H1 (cell line): ENCODE measurements at regions not wholly inside any gene's neighbourhood (a gene's known extent, or its start where the extent isn't known, plus 50 kb on each side); places are given as distances from the start of the nearest gene placed in this dataset.

Experiments used
- CTCF ChIA-PET: fragments of 300-600 bp; sonication (Branson Sonifier 250); formaldehyde crosslinking; loops from one replicate; lab custom pipeline; 2021; ENCODE audit not compliant: partially characterized antibody; lab: Charles Lee
- POLR2A ChIA-PET: fragments of 300-600 bp; sonication (Branson Sonifier 250); formaldehyde crosslinking; loops from one replicate; lab custom pipeline; 2021; ENCODE audit warnings: inconsistent platforms; ENCODE audit not compliant: partially characterized antibody; lab: Charles Lee
- DNase-seq, 2 experiments: peaks; one replicate each; pipeline versions ENCODE4 v3.0.0 to v3.0.0-alpha.2; 2010 to 2022; ENCODE audit warnings: low spot score in 2 of 2, low read depth in 1 of 2, mixed read lengths in 1 of 2
- FAIRE-seq: peaks from 2 replicates; lab custom pipeline; 2011; peaks lifted over from hg19 to GRCh38; lab: Jason Lieb, UNC
- H2AFZ ChIP-seq: 2 replicates; pipeline ENCODE4 v1.8.1; 2012; ENCODE audit warnings: low read length, inconsistent platforms
- H2AK5ac ChIP-seq: 2 replicates; pipeline ENCODE4 v1.6.1; 2013; ENCODE audit warnings: low read depth, low read length
- H2BK120ac ChIP-seq: replicated peaks from 2 replicates; pipeline ENCODE3; 2013; ENCODE audit warnings: low read depth, low read length, inconsistent platforms
- H2BK12ac ChIP-seq: 2 replicates; pipeline ENCODE4 v1.6.1; 2013; ENCODE audit warnings: low read depth, low read length
- H2BK15ac ChIP-seq: 2 replicates; pipeline ENCODE4 v1.6.1; 2013; ENCODE audit warnings: low read length
- H2BK20ac ChIP-seq: 2 replicates; pipeline ENCODE4 v1.6.1; 2013; ENCODE audit warnings: low read length
- H2BK5ac ChIP-seq: 2 replicates; pipeline ENCODE4 v1.6.1; 2013; ENCODE audit warnings: low read depth, low read length
- H3K14ac ChIP-seq: 2 replicates; pipeline ENCODE4 v1.6.1; 2013; ENCODE audit warnings: inconsistent platforms; ENCODE audit not compliant: insufficient read length
- H3K18ac ChIP-seq: 2 replicates; pipeline ENCODE4 v1.6.1; 2013; ENCODE audit warnings: low read length; ENCODE audit errors: extremely low read depth
- H3K23ac ChIP-seq: 2 replicates; pipeline ENCODE4 v1.6.1; 2013; ENCODE audit warnings: inconsistent platforms; ENCODE audit not compliant: insufficient read length
- H3K23me2 ChIP-seq: 2 replicates; pipeline ENCODE4 v1.6.1; 2013; ENCODE audit warnings: low read depth, low read length
- H3K27ac ChIP-seq: 2 replicates; pipeline ENCODE4 v1.6.1; 2011; ENCODE audit warnings: low read depth, low read length, inconsistent platforms
- H3K27me3 ChIP-seq, 4 experiments: replicated peaks in 1 of 4; 1 replicate in 1 of 4; 2 replicates in 3 of 4; pipeline versions ENCODE4 v1.6.1 to v1.8.1; 2011 to 2013; ENCODE audit warnings: low read length in 3 of 4, mild to moderate bottlenecking in 3 of 4, inconsistent platforms in 2 of 4, mixed read lengths in 2 of 4, moderate library complexity in 1 of 4; ENCODE audit not compliant: control insufficient read depth in 3 of 4, insufficient read depth in 3 of 4; ENCODE audit errors: extremely low read depth in 1 of 4
- H3K36me3 ChIP-seq, 4 experiments: 2 replicates each; pipeline versions ENCODE4 v1.6.1 to v1.8.1; 2011 to 2013; ENCODE audit warnings: mild to moderate bottlenecking in 4 of 4, low read length in 3 of 4, moderate library complexity in 2 of 4, control low read depth in 1 of 4, inconsistent platforms in 1 of 4; ENCODE audit not compliant: insufficient read depth in 4 of 4, control insufficient read depth in 2 of 4
- H3K4ac ChIP-seq: replicated peaks from 2 replicates; pipeline ENCODE3; 2013; ENCODE audit warnings: low read length, low read depth, mixed read lengths, inconsistent platforms; ENCODE audit not compliant: insufficient read length
- H3K4me1 ChIP-seq, 4 experiments: replicated peaks in 1 of 4; 1 replicate in 1 of 4; 2 replicates in 3 of 4; pipeline versions ENCODE4 v1.6.1 to v1.8.1; 2011 to 2013; ENCODE audit warnings: low read length in 3 of 4, inconsistent platforms in 2 of 4, mixed read lengths in 1 of 4; ENCODE audit not compliant: insufficient read depth in 4 of 4, control insufficient read depth in 3 of 4
- H3K4me2 ChIP-seq, 2 experiments: 2 replicates each; pipeline versions ENCODE4 v1.6.1 to v1.8.1; 2011 to 2013; ENCODE audit warnings: low read depth in 2 of 2, low read length in 2 of 2, control low read depth in 1 of 2, inconsistent platforms in 1 of 2, mild to moderate bottlenecking in 1 of 2; ENCODE audit not compliant: insufficient read depth in 1 of 2
- H3K4me3 ChIP-seq, 4 experiments: fragments of 200-600, 300-600 bp in 1 of 4; sonication (generic), shearing (Covaris generic), sonication (Bioruptor Twin) in 1 of 4; 2 replicates each; pipeline versions ENCODE4 v1.5.1 to v1.8.1; 2011 to 2016; ENCODE audit warnings: low read length in 4 of 4, low read depth in 3 of 4, control low read depth in 2 of 4, inconsistent platforms in 2 of 4, mild to moderate bottlenecking in 2 of 4, mixed read lengths in 1 of 4, moderate library complexity in 1 of 4; ENCODE audit not compliant: insufficient read depth in 2 of 4; ENCODE audit errors: extremely low read depth in 1 of 4
- H3K56ac ChIP-seq: replicated peaks from 2 replicates; pipeline ENCODE3; 2013; ENCODE audit warnings: low read depth, mild to moderate bottlenecking, mixed read lengths, low read length, inconsistent platforms; ENCODE audit not compliant: insufficient read length
- H3K79me1 ChIP-seq: 2 replicates; pipeline ENCODE4 v1.6.1; 2013; ENCODE audit warnings: low read depth, low read length, control low read depth
- H3K79me2 ChIP-seq, 2 experiments: 2 replicates each; pipeline versions ENCODE4 v1.6.1 to v1.8.1; 2012 to 2013; ENCODE audit warnings: low read length in 2 of 2, mild to moderate bottlenecking in 2 of 2, inconsistent platforms in 1 of 2; ENCODE audit not compliant: insufficient read depth in 2 of 2, control insufficient read depth in 1 of 2
- H3K9ac ChIP-seq, 4 experiments: replicated peaks in 1 of 4; 1 replicate in 1 of 4; 2 replicates in 3 of 4; pipeline versions ENCODE4 v1.6.1 to v1.8.1; 2011 to 2013; ENCODE audit warnings: low read depth in 3 of 4, low read length in 3 of 4, control low read depth in 2 of 4, mild to moderate bottlenecking in 2 of 4, moderate library complexity in 2 of 4, inconsistent platforms in 1 of 4; ENCODE audit errors: extremely low read depth in 1 of 4
- H3K9me3 ChIP-seq, 2 experiments: 2 replicates each; pipeline versions ENCODE4 v1.6.1 to v1.8.1; 2012 to 2013; ENCODE audit warnings: mild to moderate bottlenecking in 2 of 2, moderate library complexity in 2 of 2, control low read depth in 1 of 2, inconsistent platforms in 1 of 2, low read depth in 1 of 2, low read length in 1 of 2, mixed read lengths in 1 of 2; ENCODE audit not compliant: insufficient read depth in 2 of 2
- H4K20me1 ChIP-seq, 2 experiments: replicated peaks in 1 of 2; 2 replicates each; pipeline versions ENCODE3 to v1.8.1; 2011 to 2013; ENCODE audit warnings: inconsistent platforms in 2 of 2, low read length in 2 of 2, mild to moderate bottlenecking in 1 of 2; ENCODE audit not compliant: insufficient read depth in 2 of 2, control insufficient read depth in 1 of 2
- H4K5ac ChIP-seq: 2 replicates; pipeline ENCODE4 v1.6.1; 2013; ENCODE audit warnings: low read length, low read depth, mixed read lengths, inconsistent platforms; ENCODE audit not compliant: insufficient read length
- H4K8ac ChIP-seq: 2 replicates; pipeline ENCODE4 v1.8.0; 2013; ENCODE audit warnings: mild to moderate bottlenecking, moderate library complexity, low read length, inconsistent platforms; ENCODE audit not compliant: insufficient read depth; ENCODE audit errors: extremely low read depth
- H4K91ac ChIP-seq: replicated peaks from 2 replicates; pipeline ENCODE3; 2013; ENCODE audit warnings: low read length, mixed read lengths, inconsistent platforms; ENCODE audit not compliant: insufficient read length
- CHD1 ChIP-seq: IDR thresholded peaks from 2 replicates; pipeline ENCODE4 v1.6.1; 2012; ENCODE audit warnings: low read depth, low read length, improper control_type of control experiment
- EP300 ChIP-seq, 2 experiments: IDR thresholded peaks; 1 replicate in 1 of 2; 2 replicates in 1 of 2; pipeline ENCODE4 v1.6.1; 2011 to 2012; ENCODE audit warnings: low read depth in 2 of 2, low read length in 2 of 2, mild to moderate bottlenecking in 2 of 2, borderline replicate concordance in 1 of 2, inconsistent platforms in 1 of 2, moderate library complexity in 1 of 2
- JUN ChIP-seq: IDR thresholded peaks from 2 replicates; pipeline ENCODE4 v1.6.1; 2011; ENCODE audit warnings: low read depth, mild to moderate bottlenecking, improper control_type of control experiment, low read length
- JUND ChIP-seq: IDR thresholded peaks from 2 replicates; pipeline ENCODE4 v1.6.1; 2011; ENCODE audit warnings: mild to moderate bottlenecking, improper control_type of control experiment, low read length
- KDM1A ChIP-seq: fragments of 200-600, 300-600 bp; sonication (generic); IDR thresholded peaks from 2 replicates; pipeline ENCODE4 v1.7.1; 2016; ENCODE audit warnings: mild to moderate bottlenecking, low read length, borderline replicate concordance
- NRF1 ChIP-seq: IDR thresholded peaks from 2 replicates; pipeline ENCODE4 v1.6.1; 2011; ENCODE audit warnings: mild to moderate bottlenecking, low read depth, low read length, improper control_type of control experiment
- POU5F1 ChIP-seq: IDR thresholded peaks from 2 replicates; pipeline ENCODE4 v1.6.1; 2011; ENCODE audit warnings: low read depth, mild to moderate bottlenecking, low read length, moderate library complexity
- SIRT6 ChIP-seq: IDR thresholded peaks from one replicate; pipeline ENCODE4 v1.7.1; 2012; ENCODE audit warnings: low read length, inconsistent platforms
- TAF1 ChIP-seq: IDR thresholded peaks from 2 replicates; pipeline ENCODE4 v1.6.1; 2011; ENCODE audit warnings: mild to moderate bottlenecking, low read depth, low read length
- TCF12 ChIP-seq: IDR thresholded peaks from 2 replicates; pipeline ENCODE4 v1.6.1; 2011; ENCODE audit warnings: low read depth, mild to moderate bottlenecking, low read length
- USF2 ChIP-seq: IDR thresholded peaks from 2 replicates; pipeline ENCODE4 v1.6.1; 2011; ENCODE audit warnings: low read length, improper control_type of control experiment
- WGBS, 2 experiments: shearing (Covaris generic) in 1 of 2; methylation state at CpG; one replicate each; pipeline versions ENCODE4 v1.1.6 to v1.1.7; 2013 to 2015; ENCODE audit warnings: low lambda C conversion rate in 2 of 2, mixed read lengths in 2 of 2, inconsistent platforms in 1 of 2, low coverage in 1 of 2, missing lambda C conversion rate in 1 of 2; ENCODE audit not compliant: insufficient replicate concordance in 2 of 2, insufficient coverage in 1 of 2, insufficient read length in 1 of 2; ENCODE audit errors: extremely low coverage in 1 of 2, missing lambda C conversion rate in 1 of 2; 5-methylcytosine and 5-hydroxymethylcytosine counted together

GRCh38 chr14:81974543-81974942 lies 440.9 kb upstream of the SEL1L start:
- H2BK120ac ChIP-seq, result no peak overlapping the region
- H2AK5ac ChIP-seq, result no peak overlapping the region
- H3K56ac ChIP-seq, result no peak overlapping the region
- 78% methylated on average over 2 of the region's 2 CpGs; no CpG with 5 or more reads in 1 of the 2 experiments for WGBS, 2 experiments
- CTCF ChIA-PET, result no interaction called here
- peaks cover 0 to 2% (median 0%) of the 10 kb centered on the region in 4 experiments; a peak in 1 of 7 replicates for H3K4me1 ChIP-seq
- no peak for TF ChIP-seq TCF12
- TF ChIP-seq KDM1A, result no peak
- TF ChIP-seq POU5F1, result no peak
- no peak for TF ChIP-seq JUND
- TF ChIP-seq SIRT6, result no peak
- TF ChIP-seq CHD1, result no peak
- TF ChIP-seq USF2, result no peak
- no peak for TF ChIP-seq TAF1
- TF ChIP-seq NRF1, result no peak
- no peak for TF ChIP-seq EP300 (IDR thresholded peaks at IDR 0.05; ENCODE audit: borderline replicate concordance in 1 of 2, low read depth in 2 of 2, low read length in 2 of 2)
- no peak for TF ChIP-seq JUN
- H3K27me3 ChIP-seq, result no peaks in the 10 kb centered on the region
- peak overlapping the region; percentile 17; the same call in 1 of the 2 replicates for H2AFZ ChIP-seq
- H3K14ac ChIP-seq, result no peak overlapping the region
- H2BK5ac ChIP-seq, result no peak overlapping the region
- H2BK20ac ChIP-seq, result no peak overlapping the region
- H2BK12ac ChIP-seq, result no peak overlapping the region
- no peaks in the 10 kb centered on the region for H4K20me1 ChIP-seq
- no peak overlapping the region for H4K91ac ChIP-seq
- no peaks in the 10 kb centered on the region; the same call in 1 of the 2 replicates for H3K23me2 ChIP-seq
- no peaks in the 10 kb centered on the region for H3K9me3 ChIP-seq
- DNase-seq (no peak), FAIRE-seq (no peak)
- H3K18ac ChIP-seq, result no peak overlapping the region
- no peak overlapping the region for H3K4me2 ChIP-seq
- no peaks in the 10 kb centered on the region for H3K79me2 ChIP-seq
- H3K23ac ChIP-seq, result no peak overlapping the region
- H4K5ac ChIP-seq, result no peak overlapping the region
- H3K4me3 ChIP-seq, result no peak overlapping the region
- no peak overlapping the region for H4K8ac ChIP-seq
- POLR2A ChIA-PET, result interaction anchor here (0.7 kb wide), 1 partner anchor 948 kb away, joined by 3 read pairs; no protein-coding TSS in a partner anchor
- no peaks in the 10 kb centered on the region for H3K36me3 ChIP-seq
- no peak overlapping the region for H3K27ac ChIP-seq
- H3K4ac ChIP-seq, result no peak overlapping the region
- H3K9ac ChIP-seq, result no peak overlapping the region
- no peaks in the 10 kb centered on the region for H3K79me1 ChIP-seq
- no peak overlapping the region for H2BK15ac ChIP-seq
